ENCODE measurements at regions not wholly inside any gene's neighbourhood (a gene's known extent, or its start where the extent isn't known, plus 50 kb on each side); places are given as distances from the start of the nearest gene placed in this dataset.

DNA sequence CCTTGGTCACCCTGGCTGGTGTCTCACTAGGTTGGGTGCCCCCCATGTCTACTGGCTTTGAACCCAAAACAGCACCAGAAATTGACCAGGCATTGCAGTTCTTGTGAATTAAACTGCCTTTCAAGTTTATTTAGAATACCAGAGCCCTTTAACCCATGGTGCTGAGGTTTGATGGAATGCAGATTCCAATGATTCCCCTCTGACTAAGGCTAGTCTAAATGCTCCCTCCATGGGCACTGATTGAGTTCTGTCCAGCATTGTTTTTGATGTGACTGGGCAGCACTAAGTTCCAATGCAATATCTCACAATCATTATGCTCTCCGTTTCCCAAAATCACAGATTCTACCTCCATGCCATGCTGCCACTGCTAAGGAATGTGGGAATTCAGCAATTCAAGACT lies 1047.4 kb upstream of the LRRN3 start:
- ATAC-seq = no peak
- no peak for DNase-seq

- DNase-seq (no peak), ATAC-seq (no peak)
Observed at GRCh38 chr7:110050785-110051184, 1040.1 kb upstream of the LRRN3 start.

- DNase-seq (no peak), ATAC-seq (no peak)
Observed at GRCh38 chr7:110051372-110051771, 1039.6 kb upstream of the LRRN3 start.

- DNase-seq (no peak), ATAC-seq (no peak)
Observed at GRCh38 chr7:110056331-110056730, 1034.6 kb upstream of the LRRN3 start.

GRCh38 chr7:110058401-110058800 lies 1032.5 kb upstream of the LRRN3 start:
- ATAC-seq = no peak
- DNase-seq = no peak

- ATAC-seq (no peak), DNase-seq (no peak)
Observed at GRCh38 chr7:110061387-110061786, 1029.5 kb upstream of the LRRN3 start.

DNA sequence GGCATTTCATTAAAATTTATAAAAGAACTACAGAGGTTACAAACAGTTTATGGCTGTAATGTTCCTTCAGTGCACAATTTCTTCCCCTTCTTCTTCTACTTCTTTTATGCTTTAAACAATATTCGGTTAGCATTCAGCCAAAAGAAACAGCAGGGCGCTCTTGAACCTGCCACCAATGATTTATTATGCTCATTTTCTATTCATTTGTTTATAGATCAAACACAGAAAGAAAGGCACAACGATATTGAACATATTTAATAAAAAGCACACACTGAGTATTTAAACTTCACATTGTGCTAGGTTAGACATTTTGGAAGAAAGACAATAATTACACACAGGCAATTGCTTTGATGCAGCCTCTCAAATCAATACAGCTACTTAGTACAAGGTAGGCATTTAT lies 1025.8 kb upstream of the LRRN3 start:
- ATAC-seq (no peak), DNase-seq (no peak)

GRCh38 chr7:110066843-110067242 lies 1024.1 kb upstream of the LRRN3 start:
- ATAC-seq = no peak
- no peak for DNase-seq

DNA sequence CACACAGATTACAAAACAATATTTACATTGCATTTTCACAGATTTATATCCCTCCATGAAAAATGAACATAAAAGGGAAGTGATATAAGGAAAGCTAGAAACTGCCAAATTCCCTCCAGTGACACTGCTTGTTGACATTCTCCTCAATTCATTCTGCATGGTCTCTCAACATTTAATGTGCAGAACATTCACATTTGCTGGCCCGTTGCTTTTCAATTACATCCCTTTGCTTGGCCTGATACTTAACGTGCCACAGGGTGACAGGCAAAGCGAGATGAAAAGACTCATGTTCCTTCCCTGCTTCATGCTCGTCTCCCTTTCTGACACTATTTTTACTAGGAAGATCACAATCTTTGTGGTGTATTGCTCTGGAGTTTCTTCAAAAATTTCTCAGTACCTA lies 1019.7 kb upstream of the LRRN3 start:
- ATAC-seq = no peak
- no peak for DNase-seq

- DNase-seq (no peak), ATAC-seq (no peak)
Observed at GRCh38 chr7:110075450-110075849, 1015.5 kb upstream of the LRRN3 start.

DNA sequence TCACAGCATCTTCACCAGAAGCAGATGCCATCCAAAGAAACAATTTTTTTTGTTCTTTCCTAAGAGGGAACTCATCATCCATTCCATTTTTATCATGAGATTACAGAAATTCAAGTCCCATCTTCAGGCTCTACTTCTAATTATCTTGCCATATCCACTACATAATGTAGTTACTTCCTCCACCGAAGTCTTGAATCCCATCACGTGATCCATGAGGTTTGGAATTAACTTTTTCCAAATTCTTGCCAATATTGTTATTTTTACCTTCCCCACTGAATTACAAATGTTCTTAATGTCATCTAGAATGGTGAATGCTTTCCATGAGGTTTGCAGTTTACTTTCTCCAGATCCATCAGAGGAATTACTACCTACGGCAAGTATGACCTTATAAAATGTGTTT lies 1014.7 kb upstream of the LRRN3 start:
- ATAC-seq (no peak), DNase-seq (no peak)

GRCh38 chr7:110084181-110084807 lies 1006.6 kb upstream of the LRRN3 start:
- ATAC-seq (no peak), DNase-seq (no peak)

- no peak for DNase-seq
Observed at GRCh38 chr7:110090110-110090820, 1000.7 kb upstream of the LRRN3 start.

GRCh38 chr7:110095372-110096052 lies 995.4 kb upstream of the LRRN3 start:
- no peak for ATAC-seq
- DNase-seq = no peak

More at GRCh38 chr7:110090110-110090820, 1000.7 kb upstream of the LRRN3 start:
- ATAC-seq = no peak

DNA sequence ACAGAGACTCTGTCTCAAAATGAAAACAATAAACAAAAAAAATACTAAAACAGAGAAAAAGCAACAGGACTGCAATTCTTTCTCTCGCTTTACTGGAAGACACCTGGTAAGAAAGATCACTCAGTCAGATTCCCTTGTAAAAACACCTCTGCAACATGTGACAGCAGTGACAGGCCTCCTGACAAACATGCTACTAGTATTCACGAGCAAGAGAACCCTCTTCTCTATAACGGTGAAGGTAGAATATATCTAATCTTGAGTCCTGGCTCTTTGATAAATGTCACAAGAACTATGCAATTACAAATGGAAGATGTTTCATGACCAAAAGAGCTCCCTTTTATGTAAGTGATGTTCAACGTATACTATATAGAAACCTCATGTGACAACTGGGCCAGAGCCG lies 986.7 kb upstream of the LRRN3 start:
- no peak for DNase-seq
- no peak for ATAC-seq

- DNase-seq (no peak), ATAC-seq (no peak)
Observed at GRCh38 chr7:110105307-110105706, 985.6 kb upstream of the LRRN3 start.

- no peak for DNase-seq
- no peak for ATAC-seq
Observed at GRCh38 chr7:110105840-110106239, 985.1 kb upstream of the LRRN3 start.

GRCh38 chr7:110119883-110120581 lies 970.9 kb upstream of the LRRN3 start:
- ATAC-seq = no peak
- no peak for DNase-seq

DNA sequence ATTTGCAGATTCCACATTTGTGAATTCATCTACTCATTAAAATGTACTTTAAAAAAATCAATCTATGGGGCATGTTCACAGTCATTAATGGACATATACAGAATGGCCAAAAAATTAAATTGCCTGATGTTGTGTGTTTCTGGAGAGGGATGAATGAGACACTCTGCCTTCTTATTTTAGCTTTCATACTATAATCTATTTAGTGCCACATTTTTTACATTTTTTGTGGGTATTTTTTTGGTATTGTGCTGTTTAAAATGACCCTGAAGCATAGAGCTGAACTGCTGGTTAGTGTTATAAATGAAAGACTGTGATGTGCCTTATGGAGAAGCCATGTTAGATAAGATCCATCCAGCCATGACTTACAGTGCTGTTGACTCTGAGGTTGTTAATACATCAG lies 961.8 kb upstream of the LRRN3 start:
- no peak for ATAC-seq
- DNase-seq = no peak

- ATAC-seq = no peak
Observed at GRCh38 chr7:110130669-110131068, 960.3 kb upstream of the LRRN3 start.

GRCh38 chr7:110131344-110131743 lies 959.6 kb upstream of the LRRN3 start:
- DNase-seq (no peak), ATAC-seq (no peak)

More at GRCh38 chr7:110130669-110131068, 960.3 kb upstream of the LRRN3 start:
- no peak for DNase-seq

DNA sequence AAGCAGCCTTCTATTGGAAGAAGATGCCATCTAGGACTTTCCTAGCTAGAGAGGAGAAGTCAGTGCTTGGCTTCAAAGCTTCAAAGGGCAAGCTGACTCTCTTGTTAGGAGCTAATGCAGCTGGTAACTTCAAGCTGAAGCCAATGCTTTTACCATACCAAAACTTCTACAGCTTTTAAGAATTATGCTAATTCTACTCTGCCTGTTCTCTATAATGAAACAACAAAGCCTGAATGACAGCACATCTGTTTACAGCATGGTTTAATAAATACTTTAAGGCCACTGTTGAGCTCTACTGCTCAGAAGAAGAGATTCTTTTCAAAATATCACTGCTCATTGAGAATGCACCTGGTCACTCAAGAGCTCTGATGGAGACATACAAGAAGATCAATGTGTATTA lies 951.9 kb upstream of the LRRN3 start:
- ATAC-seq (no peak), DNase-seq (no peak)

Measured in stimulated activated naive CD8-positive, alpha-beta T cell treated with anti-CD3 and anti-CD28 coated beads, Interleukin-15, Interleukin-2, amounts not matched to agents 100 U/mL and 50 U/mL, for 24 hours (primary cell).